Vagina (tissue), 2 donors: ENCODE measurements at regions not wholly inside any gene's neighbourhood (a gene's known extent, or its start where the extent isn't known, plus 50 kb on each side); places are given as distances from the start of the nearest gene placed in this dataset.

Source experiments
- POLR2A ChIP-seq, 2 donors: fragments of 450-650 bp; IDR thresholded peaks; one replicate each; pipeline ENCODE4 v1.6.1; 2017; ENCODE audit warnings: antibody characterized with exemption in 2 of 2, mild to moderate bottlenecking in 2 of 2, moderate library complexity in 2 of 2
- TF ChIP-seq, protein P1 (sequence below), 3 experiments: fragments of 450-650 bp in 2 of 3; fragments of 200-600 bp in 1 of 3; sonication (generic) in 1 of 3; IDR thresholded peaks; one replicate each; pipeline ENCODE4 v1.5.1; 2017 to 2019; ENCODE audit warnings: antibody characterized with exemption in 3 of 3, mild to moderate bottlenecking in 2 of 3, moderate library complexity in 2 of 3

DNA sequence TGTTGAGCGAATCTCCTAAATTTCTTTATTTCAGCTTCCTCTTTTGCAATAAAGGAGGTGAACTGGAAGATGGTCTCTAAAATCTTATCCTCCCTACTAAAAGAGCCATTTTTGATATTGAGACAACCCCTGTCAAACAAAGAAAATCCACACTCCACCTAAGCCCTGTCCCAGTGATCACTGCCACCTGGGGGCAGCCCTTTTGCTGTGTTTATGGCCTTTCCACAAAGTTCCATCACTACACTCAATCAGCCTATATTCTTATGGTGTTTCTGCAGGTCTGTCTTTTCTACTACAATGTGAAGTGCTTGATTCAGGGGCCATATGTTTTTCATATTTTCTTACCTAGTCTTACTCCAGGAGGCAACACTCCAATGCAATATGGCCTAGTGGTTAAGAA is 163.7 kb downstream of the BMP4 start:
- TF ChIP-seq, protein P1, sequence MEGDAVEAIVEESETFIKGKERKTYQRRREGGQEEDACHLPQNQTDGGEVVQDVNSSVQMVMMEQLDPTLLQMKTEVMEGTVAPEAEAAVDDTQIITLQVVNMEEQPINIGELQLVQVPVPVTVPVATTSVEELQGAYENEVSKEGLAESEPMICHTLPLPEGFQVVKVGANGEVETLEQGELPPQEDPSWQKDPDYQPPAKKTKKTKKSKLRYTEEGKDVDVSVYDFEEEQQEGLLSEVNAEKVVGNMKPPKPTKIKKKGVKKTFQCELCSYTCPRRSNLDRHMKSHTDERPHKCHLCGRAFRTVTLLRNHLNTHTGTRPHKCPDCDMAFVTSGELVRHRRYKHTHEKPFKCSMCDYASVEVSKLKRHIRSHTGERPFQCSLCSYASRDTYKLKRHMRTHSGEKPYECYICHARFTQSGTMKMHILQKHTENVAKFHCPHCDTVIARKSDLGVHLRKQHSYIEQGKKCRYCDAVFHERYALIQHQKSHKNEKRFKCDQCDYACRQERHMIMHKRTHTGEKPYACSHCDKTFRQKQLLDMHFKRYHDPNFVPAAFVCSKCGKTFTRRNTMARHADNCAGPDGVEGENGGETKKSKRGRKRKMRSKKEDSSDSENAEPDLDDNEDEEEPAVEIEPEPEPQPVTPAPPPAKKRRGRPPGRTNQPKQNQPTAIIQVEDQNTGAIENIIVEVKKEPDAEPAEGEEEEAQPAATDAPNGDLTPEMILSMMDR (IDR thresholded peaks at IDR 0.05), result no peak
- no peak for TF ChIP-seq POLR2A (IDR thresholded peaks at IDR 0.05)
